Activated CD4-positive, alpha-beta T cell treated with anti-CD3 and anti-CD28 coated beads, Interleukin-10, Interleukin-2, amounts not matched to agents 100 ng/mL and 50 ng/mL, durations not matched to agents 16 hours and 8 hours (primary cell): ENCODE measurements at regions not wholly inside any gene's neighbourhood (a gene's known extent, or its start where the extent isn't known, plus 50 kb on each side); places are given as distances from the start of the nearest gene placed in this dataset.
"Not testable (repeated sequence)": the region's sequence is repeated elsewhere in the genome, so short reads cannot be mapped to it uniquely, and the experiment has no call there.

Source experiments
- DNase-seq: peaks from one replicate; pipeline ENCODE4 v3.0.0-alpha.2; 2020

- DNase-seq = no peak
Measured at GRCh38 chr13:67489016-67489415, 258.9 kb upstream of the PCDH9 start.

DNA sequence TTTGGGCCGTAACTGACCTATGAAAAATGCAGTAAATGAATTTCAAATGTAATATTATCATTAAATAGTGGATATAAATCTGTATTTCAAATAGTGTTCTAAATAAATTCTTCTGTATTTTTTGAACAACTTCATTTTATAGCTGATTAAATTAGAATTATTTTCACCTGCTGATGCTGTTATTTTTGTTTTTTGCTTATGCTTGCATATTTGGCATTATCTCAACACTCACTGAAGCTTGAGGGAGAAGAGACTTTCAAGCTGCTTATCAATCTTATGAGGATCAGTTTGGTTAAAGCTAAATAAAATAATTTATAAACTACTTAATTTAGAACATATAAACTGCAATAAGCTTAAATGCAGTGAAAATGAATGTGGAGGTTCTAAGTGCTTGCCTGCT is 251.3 kb upstream of the PCDH9 start:
- DNase-seq = no peak

DNA sequence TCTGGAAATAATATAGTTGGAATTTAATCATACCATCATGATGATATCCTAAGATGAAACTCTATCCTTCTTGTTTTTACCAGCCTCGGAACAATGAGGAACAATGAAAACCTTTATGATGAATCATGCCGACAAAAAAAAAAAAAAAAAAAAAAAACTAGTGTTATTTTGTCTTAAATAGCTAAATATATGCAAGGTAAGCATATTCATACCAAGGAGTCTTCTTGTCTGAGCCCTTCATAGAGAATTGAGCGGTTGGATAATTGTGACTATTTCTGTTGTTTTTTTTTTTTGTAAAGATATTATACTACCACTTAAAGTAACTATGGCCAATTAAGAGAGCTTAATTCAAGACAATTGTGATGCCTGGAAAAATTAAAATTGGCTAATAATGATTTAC is 244.0 kb upstream of the PCDH9 start:
- no peak for DNase-seq

GRCh38 chr13:67469623-67470022 is 239.5 kb upstream of the PCDH9 start:
- no peak for DNase-seq

- DNase-seq = no peak
Measured at GRCh38 chr13:67466569-67466968, 236.4 kb upstream of the PCDH9 start.

- DNase-seq = no peak
Measured at GRCh38 chr13:67464154-67464553, 234.0 kb upstream of the PCDH9 start.

DNA sequence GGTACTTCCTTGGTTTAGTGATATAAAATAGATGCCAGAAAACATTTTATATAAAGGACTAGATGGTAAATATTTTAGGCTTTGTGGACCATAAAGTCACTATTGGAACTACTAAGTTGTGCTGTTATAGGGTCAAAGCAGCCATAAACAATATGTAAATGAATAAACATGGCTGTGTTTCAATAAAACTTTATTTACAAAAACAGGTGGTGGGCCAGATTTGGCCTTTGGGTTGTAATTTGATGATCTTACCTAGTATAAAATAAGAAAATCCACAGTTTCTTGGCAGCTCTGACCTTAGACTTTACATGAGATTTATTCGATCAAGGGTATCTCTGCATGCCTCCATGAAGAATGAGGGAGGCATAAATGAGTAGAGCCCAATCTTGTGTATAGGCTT is 232.0 kb upstream of the PCDH9 start:
- no peak for DNase-seq

- DNase-seq = not testable (repeated sequence)
Measured at GRCh38 chr13:67452526-67452925, 222.4 kb upstream of the PCDH9 start.

DNA sequence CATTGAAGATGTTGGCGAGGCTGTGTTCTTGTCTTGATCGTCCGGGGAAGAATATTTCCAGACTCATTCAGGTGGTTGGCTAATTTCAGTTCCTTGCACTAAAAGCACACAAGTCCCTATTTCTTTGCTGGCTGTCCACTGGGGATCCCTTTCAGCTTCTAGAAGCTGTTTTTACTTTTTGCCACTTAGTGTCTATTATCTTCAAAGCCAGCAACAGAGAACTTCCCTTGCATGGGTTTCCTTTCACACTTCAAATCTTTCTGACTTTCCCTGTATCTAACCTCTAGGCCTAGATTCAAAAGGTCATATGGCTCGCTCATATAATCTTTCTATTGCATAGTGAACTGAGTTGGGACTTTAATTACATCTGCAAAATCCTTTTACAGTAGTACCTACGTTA is 215.3 kb upstream of the PCDH9 start:
- DNase-seq = no peak

- DNase-seq = no peak
Measured at GRCh38 chr13:67443923-67444322, 213.8 kb upstream of the PCDH9 start.

DNA sequence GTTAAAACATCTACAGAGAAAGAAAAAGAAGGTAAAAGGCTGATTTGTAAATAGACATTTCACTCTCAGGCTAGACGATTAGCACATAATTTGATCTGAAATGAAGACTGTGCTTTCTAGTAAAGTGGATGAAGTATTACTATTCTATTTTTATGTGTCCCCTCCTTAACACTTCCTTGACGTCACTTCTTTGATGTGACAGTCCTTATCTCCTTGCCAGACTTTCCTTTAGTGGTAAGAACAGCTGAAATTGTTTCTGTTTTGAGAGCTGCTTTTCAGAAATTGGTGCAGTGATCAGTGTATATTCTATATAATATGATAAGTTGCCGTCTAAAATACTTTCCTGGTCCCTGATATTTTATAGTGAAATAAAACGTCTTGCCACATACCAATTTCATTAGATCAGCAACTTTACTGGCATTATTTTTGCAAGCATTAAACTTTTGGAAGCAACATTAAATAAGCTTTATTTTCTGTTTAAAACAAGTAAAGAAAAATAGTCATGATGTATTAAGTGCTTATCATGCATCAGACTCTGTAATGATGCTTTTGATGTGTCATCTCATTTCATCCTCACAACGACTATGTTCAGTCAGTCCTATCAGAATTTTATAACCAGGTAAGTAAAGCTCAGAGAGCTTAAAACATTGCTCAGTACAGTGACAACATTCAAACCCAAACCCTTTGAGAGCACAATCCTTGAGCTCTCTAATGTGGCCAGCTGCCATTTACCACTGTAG is 210.3 kb upstream of the PCDH9 start:
- no peak for DNase-seq

DNA sequence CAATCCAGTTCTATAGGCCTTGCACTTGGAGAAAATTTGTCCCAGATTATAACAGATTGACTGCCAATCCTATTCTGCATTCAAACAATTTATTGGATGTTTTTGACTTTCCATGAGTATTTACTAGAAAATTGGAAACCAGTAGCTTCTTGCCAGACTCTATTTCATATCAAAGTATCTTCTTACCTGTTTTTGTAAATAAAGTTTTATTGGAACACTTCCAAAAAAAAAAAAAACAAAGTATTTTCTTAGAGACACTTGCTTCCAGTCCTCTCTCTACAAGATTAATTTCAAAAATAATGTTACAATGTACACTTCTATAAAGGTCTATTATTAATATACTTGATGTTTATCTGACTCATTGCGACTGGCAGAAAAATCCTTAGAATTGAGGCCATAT is 209.2 kb upstream of the PCDH9 start:
- DNase-seq = no peak

DNA sequence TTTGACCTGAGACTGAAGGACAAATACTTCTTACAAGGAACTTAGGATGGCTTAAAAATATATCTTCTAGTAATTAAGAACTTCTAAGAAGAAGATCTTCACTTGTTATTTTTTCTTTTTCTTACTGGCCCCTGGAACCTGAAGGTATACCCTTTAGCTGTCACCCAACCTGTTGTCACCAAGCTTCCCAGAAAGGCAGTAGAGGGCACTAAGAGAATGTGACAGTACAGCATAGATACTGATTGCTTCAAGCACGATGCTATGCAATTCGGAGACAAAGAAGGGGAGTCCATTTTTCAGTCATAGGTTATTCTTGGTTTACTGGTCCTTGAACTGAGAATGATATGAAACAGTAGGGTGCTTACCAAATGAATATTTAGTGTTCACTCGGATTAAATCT is 208.3 kb upstream of the PCDH9 start:
- no peak for DNase-seq

GRCh38 chr13:67437244-67437643 is 207.1 kb upstream of the PCDH9 start:
- DNase-seq = no peak

DNA sequence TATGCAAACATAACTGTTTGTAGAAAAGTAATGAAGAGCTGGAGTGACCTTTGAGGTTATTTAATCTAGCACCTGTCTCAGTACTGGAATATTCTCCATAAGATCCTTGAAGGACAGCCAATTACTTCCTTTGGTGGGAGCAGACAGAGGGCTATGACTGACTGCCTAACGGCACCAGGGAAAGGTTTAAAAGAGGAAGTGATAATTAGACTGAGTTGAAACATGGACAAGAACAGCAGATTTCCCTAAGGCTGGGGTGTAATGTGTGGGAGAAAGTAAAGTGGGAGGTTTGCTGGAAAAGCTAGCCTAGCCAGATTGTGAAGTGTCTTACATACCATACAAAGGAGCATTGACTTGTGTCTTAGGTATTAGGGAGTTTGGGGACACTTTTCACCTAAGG is 191.3 kb upstream of the PCDH9 start:
- DNase-seq = no peak

DNA sequence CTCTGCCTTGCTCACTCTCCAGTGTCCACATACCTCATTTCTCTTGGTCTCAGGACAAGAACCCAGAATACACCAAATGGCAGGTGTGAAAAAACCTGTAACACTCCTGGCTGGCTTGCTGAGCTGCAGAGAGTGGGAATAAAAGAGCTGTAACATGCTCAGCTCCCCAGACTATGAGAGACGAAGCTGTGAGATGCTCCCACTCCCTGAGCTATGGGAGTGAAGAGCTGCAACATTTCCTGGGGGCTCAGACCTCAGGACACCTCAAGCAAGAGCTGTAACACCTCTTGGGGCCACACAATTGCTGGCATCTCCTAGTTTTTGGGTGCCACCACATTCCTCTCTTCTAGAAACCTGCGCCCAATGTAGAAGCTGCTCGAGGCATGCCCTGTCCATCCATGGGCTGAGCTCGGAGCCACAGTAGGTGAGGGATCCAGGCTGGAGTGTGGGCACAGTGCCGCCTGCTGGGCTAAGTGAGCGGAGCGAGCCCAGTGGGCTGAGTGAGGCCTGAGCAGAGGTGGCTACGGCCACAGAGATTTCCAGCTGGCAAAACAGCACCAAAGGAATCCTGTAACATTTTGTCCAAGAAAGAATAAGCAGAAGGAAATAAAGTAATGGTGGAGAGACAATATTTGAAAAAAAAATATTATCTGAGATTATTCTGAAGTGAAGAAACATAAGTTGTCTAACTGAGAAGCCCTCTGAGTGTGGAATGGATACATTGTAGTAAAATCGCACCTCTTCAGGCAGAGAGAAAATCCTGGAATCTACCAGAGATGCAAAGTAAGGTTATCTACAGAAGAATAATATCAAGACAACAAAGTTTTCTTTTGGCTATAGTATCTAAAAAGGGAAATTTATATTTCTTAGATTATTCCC is 186.2 kb upstream of the PCDH9 start:
- no peak for DNase-seq

DNA sequence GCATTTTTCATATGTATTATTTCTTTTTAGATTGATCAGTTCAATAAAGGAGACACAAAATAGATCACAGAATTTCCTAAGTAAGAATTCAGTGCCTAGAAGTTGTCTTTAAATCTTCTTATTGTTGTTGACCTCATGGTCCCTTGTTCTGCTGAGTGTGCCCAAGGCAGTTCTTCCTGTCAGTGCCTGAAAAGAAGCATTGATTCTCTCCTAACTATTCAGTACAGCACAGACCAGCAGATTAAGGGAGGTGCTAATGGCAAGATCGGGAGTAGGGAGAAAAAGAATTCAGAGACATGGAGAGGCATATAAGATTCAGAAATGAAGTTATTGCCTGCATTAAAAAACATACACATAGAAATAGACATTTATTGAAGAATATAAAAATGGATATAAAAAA is 180.5 kb upstream of the PCDH9 start:
- no peak for DNase-seq

- DNase-seq = peak; percentile 4
Measured at GRCh38 chr13:67408798-67409197, 178.7 kb upstream of the PCDH9 start.

GRCh38 chr13:67402546-67402945 is 172.4 kb upstream of the PCDH9 start:
- no peak for DNase-seq

GRCh38 chr13:67395577-67395976 is 165.4 kb upstream of the PCDH9 start:
- DNase-seq = no peak

- DNase-seq = no peak
Measured at GRCh38 chr13:67392014-67392413, 161.9 kb upstream of the PCDH9 start.

GRCh38 chr13:67390462-67391086 is 160.4 kb upstream of the PCDH9 start:
- no peak for DNase-seq

- no peak for DNase-seq
Measured at GRCh38 chr13:67389171-67389570, 159.0 kb upstream of the PCDH9 start.
